H9 (cell line): ENCODE measurements at regions not wholly inside any gene's neighbourhood (a gene's known extent, or its start where the extent isn't known, plus 50 kb on each side); places are given as distances from the start of the nearest gene placed in this dataset.

Experiments
- DNase-seq: peaks from one replicate; pipeline ENCODE4 v3.0.0-alpha.2; 2017
- H2AFZ ChIP-seq: one replicate; pipeline ENCODE4 v1.6.1; 2013; ENCODE audit warnings: mild to moderate bottlenecking, low read length, control low read depth, moderate library complexity
- H2AK5ac ChIP-seq: 2 replicates; pipeline ENCODE4 v1.6.1; 2013; ENCODE audit warnings: low read length, control low read depth, mixed read lengths; ENCODE audit not compliant: insufficient read length
- H2BK120ac ChIP-seq: one replicate; pipeline ENCODE4 v1.6.1; 2013; ENCODE audit warnings: low read depth, mild to moderate bottlenecking, low read length, control low read depth, inconsistent platforms; ENCODE audit not compliant: poor library complexity, severe bottlenecking
- H2BK12ac ChIP-seq: 2 replicates; pipeline ENCODE4 v1.6.1; 2013; ENCODE audit warnings: low read length, control low read depth, mixed read lengths, low read depth; ENCODE audit not compliant: insufficient read length
- H2BK15ac ChIP-seq: 2 replicates; pipeline ENCODE4 v1.6.1; 2013; ENCODE audit warnings: low read depth, low read length, control low read depth
- H2BK20ac ChIP-seq: one replicate; pipeline ENCODE4 v1.6.1; 2013; ENCODE audit warnings: low read depth, mild to moderate bottlenecking, low read length, control low read depth, inconsistent platforms; ENCODE audit not compliant: poor library complexity, severe bottlenecking
- H2BK5ac ChIP-seq: 2 replicates; pipeline ENCODE4 v1.6.1; 2013; ENCODE audit warnings: low read length, control low read depth, mixed read lengths; ENCODE audit not compliant: insufficient read length
- H3K14ac ChIP-seq: 2 replicates; pipeline ENCODE4 v1.6.1; 2013; ENCODE audit warnings: low read length, control low read depth; ENCODE audit not compliant: insufficient read depth
- H3K18ac ChIP-seq: 2 replicates; pipeline ENCODE4 v1.6.1; 2013; ENCODE audit warnings: low read depth, mild to moderate bottlenecking, mixed read lengths, low read length, control low read depth; ENCODE audit not compliant: insufficient read length
- H3K23ac ChIP-seq: 2 replicates; pipeline ENCODE4 v1.6.1; 2013; ENCODE audit warnings: low read length, control low read depth, mixed read lengths, low read depth; ENCODE audit not compliant: insufficient read length
- H3K23me2 ChIP-seq: 2 replicates; pipeline ENCODE4 v1.6.1; 2013; ENCODE audit warnings: low read depth, mild to moderate bottlenecking, mixed read lengths, low read length, control low read depth; ENCODE audit not compliant: insufficient read length, poor library complexity, severe bottlenecking
- H3K27ac ChIP-seq: 2 replicates; pipeline ENCODE4 v1.5.1; 2013; ENCODE audit warnings: low read length, control low read depth, mixed read lengths, low read depth; ENCODE audit not compliant: insufficient read length
- H3K27me3 ChIP-seq: 2 replicates; pipeline ENCODE4 v1.6.1; 2013; ENCODE audit warnings: low read length, control low read depth, inconsistent platforms; ENCODE audit not compliant: insufficient read depth
- H3K4ac ChIP-seq: 2 replicates; pipeline ENCODE4 v1.6.1; 2013; ENCODE audit warnings: low read depth, mild to moderate bottlenecking, control low read depth, inconsistent platforms, low read length, moderate library complexity
- H3K4me1 ChIP-seq: 2 replicates; pipeline ENCODE4 v1.6.1; 2013; ENCODE audit warnings: low read length, control low read depth, inconsistent platforms; ENCODE audit not compliant: insufficient read depth
- H3K4me2 ChIP-seq: 2 replicates; pipeline ENCODE4 v1.6.1; 2013; ENCODE audit warnings: low read length, control low read depth, mixed read lengths; ENCODE audit not compliant: insufficient read length, insufficient read depth
- H3K56ac ChIP-seq: 2 replicates; pipeline ENCODE4 v1.6.1; 2013; ENCODE audit warnings: low read depth, mild to moderate bottlenecking, mixed read lengths, low read length, control low read depth; ENCODE audit not compliant: insufficient read length
- H3K79me1 ChIP-seq: 2 replicates; pipeline ENCODE4 v1.6.1; 2013; ENCODE audit warnings: low read depth, mild to moderate bottlenecking, moderate library complexity, low read length, control low read depth, inconsistent platforms; ENCODE audit not compliant: insufficient read depth, poor library complexity, severe bottlenecking
- H3K79me2 ChIP-seq: 2 replicates; pipeline ENCODE4 v1.6.1; 2013; ENCODE audit warnings: low read length, control low read depth, inconsistent platforms; ENCODE audit not compliant: insufficient read depth
- H3K9ac ChIP-seq: 2 replicates; pipeline ENCODE4 v1.6.1; 2013; ENCODE audit warnings: low read length, control low read depth, mixed read lengths; ENCODE audit not compliant: insufficient read length; ENCODE audit errors: extremely low read depth
- H3K9me3 ChIP-seq: one replicate; pipeline ENCODE4 v1.6.1; 2013; ENCODE audit warnings: low read depth, low read length, inconsistent platforms; ENCODE audit not compliant: control insufficient read depth
- H3T11ph ChIP-seq: one replicate; pipeline ENCODE4 v1.6.1; 2013; ENCODE audit warnings: mild to moderate bottlenecking, low read length, control low read depth, inconsistent platforms
- H4K20me1 ChIP-seq: one replicate; pipeline ENCODE4 v1.6.1; 2013; ENCODE audit not compliant: control insufficient read depth, insufficient read length, insufficient read depth
- H4K5ac ChIP-seq: 2 replicates; pipeline ENCODE4 v1.6.1; 2013; ENCODE audit warnings: low read depth, mild to moderate bottlenecking, mixed read lengths, low read length, control low read depth; ENCODE audit not compliant: insufficient read length
- H4K8ac ChIP-seq: replicated peaks from 2 replicates; pipeline ENCODE4 v1.6.1; 2013; ENCODE audit warnings: low read length, control low read depth, mixed read lengths, low read depth; ENCODE audit not compliant: insufficient read length
- H4K91ac ChIP-seq: 2 replicates; pipeline ENCODE4 v1.6.1; 2013; ENCODE audit warnings: low read depth, mild to moderate bottlenecking, moderate library complexity, mixed read lengths, low read length, control low read depth; ENCODE audit not compliant: insufficient read length
- H3K27ac Mint-ChIP-seq, 3 experiments: 2 replicates in 2 of 3; 3 replicates in 1 of 3; pipeline ENCODE4 v1.8.0; 2020 to 2021; ENCODE audit warnings: mixed read lengths in 3 of 3, mild to moderate bottlenecking in 1 of 3, moderate library complexity in 1 of 3
- H3K27me3 Mint-ChIP-seq: 2 replicates; pipeline ENCODE4 v1.8.0; 2021; ENCODE audit warnings: low read depth, mild to moderate bottlenecking, moderate library complexity, mixed read lengths
- H3K36me3 Mint-ChIP-seq, 3 experiments: 2 replicates in 2 of 3; 3 replicates in 1 of 3; pipeline ENCODE4 v1.8.0; 2020 to 2021; ENCODE audit warnings: low read depth in 3 of 3, mixed read lengths in 3 of 3; ENCODE audit not compliant: insufficient read depth in 1 of 3
- H3K4me1 Mint-ChIP-seq, 2 experiments: 2 replicates each; pipeline ENCODE4 v1.8.0; 2020; ENCODE audit warnings: mixed read lengths in 2 of 2
- H3K4me3 Mint-ChIP-seq, 2 experiments: 2 replicates in 1 of 2; 3 replicates in 1 of 2; pipeline ENCODE4 v1.8.0; 2020 to 2021; ENCODE audit warnings: mild to moderate bottlenecking in 2 of 2, mixed read lengths in 2 of 2, moderate library complexity in 1 of 2
- H3K9me3 Mint-ChIP-seq, 2 experiments: 2 replicates in 1 of 2; 3 replicates in 1 of 2; pipeline ENCODE4 v1.8.0; 2020; ENCODE audit warnings: mild to moderate bottlenecking in 2 of 2, mixed read lengths in 2 of 2, moderate library complexity in 1 of 2
- CTCF ChIP-seq: fragments of 200-600 bp; sonication (generic); conservative IDR thresholded peaks from 3 replicates; pipeline ENCODE4 v1.8.0; 2021; ENCODE audit warnings: antibody characterized with exemption, mild to moderate bottlenecking
- WGBS: extraction: QIAGEN DNeasy Blood & Tissue Kit; methylation state at CpG from one replicate; pipeline ENCODE4 v1.1.7; 2013; ENCODE audit warnings: missing lambda C conversion rate, low lambda C conversion rate, mixed read lengths; ENCODE audit not compliant: insufficient read length; ENCODE audit errors: extremely low coverage; 5-methylcytosine and 5-hydroxymethylcytosine counted together

GRCh38 chr16:65910291-65910690 is 456.2 kb upstream of the CDH5 start:
- Histone ChIP-seq H4K5ac (no peak overlapping the region), H3K56ac (no peak overlapping the region), H2BK12ac (no peak overlapping the region), H4K20me1 (no peaks in the 10 kb centered on the region), H3K79me1 (no peaks in the 10 kb centered on the region), H3K4ac (no peak overlapping the region), H2AK5ac (no peak overlapping the region), H2BK120ac (no peak overlapping the region), H3K79me2 (no peaks in the 10 kb centered on the region), H4K8ac (no peak overlapping the region), H3K27me3 (no peaks in the 10 kb centered on the region), H3K18ac (no peak overlapping the region), H4K91ac (no peak overlapping the region), H3K27ac (no peak overlapping the region), H3K23ac (no peak overlapping the region), H2BK15ac (no peak overlapping the region), H3K23me2 (no peaks in the 10 kb centered on the region), H3K4me1 (no peaks in the 10 kb centered on the region), H2BK5ac (no peak overlapping the region), H3K4me2 (no peak overlapping the region), H3K9me3 (no peaks in the 10 kb centered on the region), H3K14ac (no peak overlapping the region), H3T11ph (no peak overlapping the region), H2BK20ac (no peak overlapping the region), H3K9ac (no peak overlapping the region), H2AFZ (no peak overlapping the region)
- Mint-ChIP-seq H3K9me3 (peaks cover 0 to 4% of the 10 kb centered on the region in 2 experiments; a peak in 2 of 5 replicates), H3K27ac (no peak overlapping the region), H3K4me3 (no peak overlapping the region), H3K4me1 (peaks cover 2 to 6% of the 10 kb centered on the region in 2 experiments), H3K36me3 (no peaks in the 10 kb centered on the region), H3K27me3 (peaks cover 3% of the 10 kb centered on the region; the same call in 1 of the 2 replicates)
- no peak for DNase-seq
- TF ChIP-seq CTCF, result no peak
- no CpG with 5 or more reads among the region's 5 CpGs for WGBS
